ENCODE measurements at regions not wholly inside any gene's neighbourhood (a gene's known extent, or its start where the extent isn't known, plus 50 kb on each side); places are given as distances from the start of the nearest gene placed in this dataset.

- no peak for TF ChIP-seq CTCF (IDR thresholded peaks at IDR 0.05 in 2 of 3, conservative IDR thresholded peaks at IDR 0.05 in 1 of 3; ENCODE audit: borderline replicate concordance in 1 of 3, insufficient read depth in 1 of 3, low read depth in 2 of 3, low read length in 2 of 3)
Measured at GRCh38 chr13:65875031-65875430, 1355.1 kb downstream of the PCDH9 start (continued).

- Histone ChIP-seq H4K20me1 (ENCODE audit: insufficient read depth) (no peaks in the 10 kb centered on the region), H3K27ac (ENCODE audit: low read depth, low read length) (no peak overlapping the region), H3K9me2 (ENCODE audit: insufficient read depth) (no peaks in the 10 kb centered on the region), H3K4me2 (ENCODE audit: low read length) (no peak overlapping the region), H3K36me3 (ENCODE audit: control insufficient read depth in 1 of 2, insufficient read depth in 2 of 2, low read length in 2 of 2) (no peaks in the 10 kb centered on the region), H3K4me3 (replicated peaks in 1 of 2; ENCODE audit: low read depth in 1 of 2, low read length in 2 of 2) (no peak overlapping the region), H3K4me1 (ENCODE audit: control insufficient read depth in 1 of 2, insufficient read depth in 2 of 2, low read length in 2 of 2) (no peaks in the 10 kb centered on the region), H3K27me3 (ENCODE audit: insufficient read depth, low read length) (no peaks in the 10 kb centered on the region), H2AFZ (ENCODE audit: low read depth, low read length, poor library complexity, severe bottlenecking) (no peak overlapping the region), H3K9ac (ENCODE audit: low read length) (no peak overlapping the region), H3K9me3 (ENCODE audit: control insufficient read depth in 1 of 2, insufficient read depth in 1 of 2, low read depth in 1 of 2, low read length in 2 of 2) (no peaks in the 10 kb centered on the region), H3K79me2 (ENCODE audit: insufficient read depth, low read length) (no peaks in the 10 kb centered on the region)
- CTCF ChIA-PET = no interaction called here
- POLR2A ChIA-PET = no interaction called here
- BruUV-seq (replicated peaks) = no TSS peak
- no peak for TF ChIP-seq FOSL1 (IDR thresholded peaks at IDR 0.05; ENCODE audit: low read depth)
- TF ChIP-seq EGR1 (IDR thresholded peaks at IDR 0.05; ENCODE audit: low read depth) = no peak
- no peak for TF ChIP-seq YY1 (IDR thresholded peaks at IDR 0.05; ENCODE audit: extremely low read depth, insufficient replicate concordance, low read depth, low read length)
- TF ChIP-seq JUND (IDR thresholded peaks at IDR 0.05) = no peak
- TF ChIP-seq ZNF274 (IDR thresholded peaks at IDR 0.05; ENCODE audit: low read depth, low read length) = no peak
- TF ChIP-seq ZFX (IDR thresholded peaks at IDR 0.05) = no peak
- TF ChIP-seq ELF1 (IDR thresholded peaks at IDR 0.05; ENCODE audit: borderline replicate concordance, low read depth) = no peak
- no peak for TF ChIP-seq CTCF (IDR thresholded peaks at IDR 0.05 in 2 of 3, conservative IDR thresholded peaks at IDR 0.05 in 1 of 3; ENCODE audit: borderline replicate concordance in 1 of 3, insufficient read depth in 1 of 3, low read depth in 2 of 3, low read length in 2 of 3)
- no peak for TF ChIP-seq POLR2AphosphoS5 (IDR thresholded peaks at IDR 0.05; ENCODE audit: low read depth, low read length)
- no peak for TF ChIP-seq POLR2A (IDR thresholded peaks at IDR 0.05; ENCODE audit: borderline replicate concordance, extremely low read depth, insufficient read depth, insufficient read length)
- no peak for TF ChIP-seq RAD21 (IDR thresholded peaks at IDR 0.05; ENCODE audit: low read depth)
- TF ChIP-seq SRF (IDR thresholded peaks at IDR 0.05; ENCODE audit: low read depth) = no peak
- TF ChIP-seq EZH2phosphoT487 (IDR thresholded peaks at IDR 0.05; ENCODE audit: borderline replicate concordance) = no peak
- TF ChIP-seq REST (IDR thresholded peaks at IDR 0.05; ENCODE audit: low read depth) = no peak
- no peak for TF ChIP-seq SP1 (IDR thresholded peaks at IDR 0.05; ENCODE audit: low read depth)
- intact Hi-C loops (cut with micrococcal nuclease) = no loop called here
- RAD21 ChIA-PET (ENCODE audit: low non-redundant PET in 1 of 2, low total read pairs in 2 of 2, uncharacterized antibody in 2 of 2, unreplicated experiment in 2 of 2) = no interaction called here
- DNase-seq (ENCODE audit: low read depth, low spot score) (no peak), ATAC-seq (no peak)
Measured at GRCh38 chr13:65872448-65872847, 1357.7 kb downstream of the PCDH9 start.

Measured in HCT116 (cell line).